ENCODE measurements at regions not wholly inside any gene's neighbourhood (a gene's known extent, or its start where the extent isn't known, plus 50 kb on each side); places are given as distances from the start of the nearest gene placed in this dataset.

- DNase-seq = peak in 1 of 5 donors; percentile 8
These were observed 113.4 kb upstream of the AHR start for GRCh38 chr7:17184805-17185689.

GRCh38 chr7:17185690-17186070, 112.8 kb upstream of the AHR start:
- DNase-seq = peak in 1 of 5 donors; percentile 45

GRCh38 chr7:17186745-17187530, 111.5 kb upstream of the AHR start:
- no peak for DNase-seq

- no peak for DNase-seq
These were observed 103.8 kb upstream of the AHR start for GRCh38 chr7:17194656-17195055.

GRCh38 chr7:17195576-17195975, 102.9 kb upstream of the AHR start:
- DNase-seq = no peak

GRCh38 chr7:17205910-17206309, 92.5 kb upstream of the AHR start:
- DNase-seq = no peak

- no peak for DNase-seq
These were observed 92.0 kb upstream of the AHR start for GRCh38 chr7:17206349-17206905.

- no peak for DNase-seq
These were observed 91.2 kb upstream of the AHR start for GRCh38 chr7:17207220-17207619.

GRCh38 chr7:17209101-17209500, 89.4 kb upstream of the AHR start:
- DNase-seq = no peak

- DNase-seq = no peak
These were observed 87.1 kb upstream of the AHR start for GRCh38 chr7:17211307-17211836.

- DNase-seq = no peak
These were observed 86.3 kb upstream of the AHR start for GRCh38 chr7:17212188-17212587.

- DNase-seq = no peak
These were observed 70.5 kb upstream of the AHR start for GRCh38 chr7:17227766-17228490.

GRCh38 chr7:17229228-17229627, 69.2 kb upstream of the AHR start:
- no peak for DNase-seq

GRCh38 chr7:17230099-17230807, 68.2 kb upstream of the AHR start:
- no peak for DNase-seq

GRCh38 chr7:17233603-17234002, 64.8 kb upstream of the AHR start:
- DNase-seq = peak in 1 of 5 donors; percentile 34

GRCh38 chr7:17234030-17234397, 64.4 kb upstream of the AHR start:
- peak in 4 of 5 donors; percentile 23 to 73 (median 27) for DNase-seq

- DNase-seq = peak; percentile 35 to 90 (median 65)
These were observed 63.9 kb upstream of the AHR start for GRCh38 chr7:17234398-17235031.

- DNase-seq = no peak
These were observed 62.3 kb upstream of the AHR start for GRCh38 chr7:17236171-17236570.

GRCh38 chr7:17236603-17237002, 61.8 kb upstream of the AHR start:
- DNase-seq = no peak

- no peak for DNase-seq
These were observed 59.4 kb upstream of the AHR start for GRCh38 chr7:17239046-17239445.

Measured in T-helper 1 cell (primary cell).